T-helper 9 cell (primary cell): ENCODE measurements at regions not wholly inside any gene's neighbourhood (a gene's known extent, or its start where the extent isn't known, plus 50 kb on each side); places are given as distances from the start of the nearest gene placed in this dataset.

Source experiments
- DNase-seq: peaks from one replicate; pipeline ENCODE4 v3.0.0-alpha.2; 2020

GRCh38 chr2:145090841-145091761 lies 571.2 kb upstream of the ZEB2 start:
- no peak for DNase-seq

- DNase-seq = no peak
Observed at GRCh38 chr2:145088756-145089155, 568.8 kb upstream of the ZEB2 start.

GRCh38 chr2:145086910-145087309 lies 567.0 kb upstream of the ZEB2 start:
- no peak for DNase-seq

- DNase-seq = no peak
Observed at GRCh38 chr2:145085612-145086011, 565.7 kb upstream of the ZEB2 start.

- no peak for DNase-seq
Observed at GRCh38 chr2:145080426-145080825, 560.5 kb upstream of the ZEB2 start.

GRCh38 chr2:145079641-145080040 lies 559.7 kb upstream of the ZEB2 start:
- no peak for DNase-seq

GRCh38 chr2:145078923-145079322 lies 559.0 kb upstream of the ZEB2 start:
- DNase-seq = no peak

GRCh38 chr2:145076085-145076484 lies 556.2 kb upstream of the ZEB2 start:
- DNase-seq = no peak

GRCh38 chr2:145075454-145076062 lies 555.6 kb upstream of the ZEB2 start:
- DNase-seq = no peak

GRCh38 chr2:145070703-145071102 lies 550.8 kb upstream of the ZEB2 start:
- DNase-seq = no peak

GRCh38 chr2:145068509-145068908 lies 548.6 kb upstream of the ZEB2 start:
- DNase-seq = no peak

GRCh38 chr2:145067549-145068030 lies 547.7 kb upstream of the ZEB2 start:
- DNase-seq = no peak

- no peak for DNase-seq
Observed at GRCh38 chr2:145066856-145067548, 547.1 kb upstream of the ZEB2 start.

GRCh38 chr2:145066151-145066661 lies 546.3 kb upstream of the ZEB2 start:
- no peak for DNase-seq

GRCh38 chr2:145065342-145065741 lies 545.4 kb upstream of the ZEB2 start:
- no peak for DNase-seq

GRCh38 chr2:145064511-145064910 lies 544.6 kb upstream of the ZEB2 start:
- DNase-seq = no peak

GRCh38 chr2:145060876-145061275 lies 541.0 kb upstream of the ZEB2 start:
- no peak for DNase-seq

- DNase-seq = no peak
Observed at GRCh38 chr2:145059914-145060313, 540.0 kb upstream of the ZEB2 start.

- DNase-seq = no peak
Observed at GRCh38 chr2:145059343-145059742, 539.4 kb upstream of the ZEB2 start.

- no peak for DNase-seq
Observed at GRCh38 chr2:145058457-145058856, 538.5 kb upstream of the ZEB2 start.

- no peak for DNase-seq
Observed at GRCh38 chr2:145055651-145056050, 535.7 kb upstream of the ZEB2 start.

GRCh38 chr2:145050134-145050533 lies 530.2 kb upstream of the ZEB2 start:
- DNase-seq = no peak

GRCh38 chr2:145049475-145049874 lies 529.6 kb upstream of the ZEB2 start:
- no peak for DNase-seq
